ENCODE measurements at regions not wholly inside any gene's neighbourhood (a gene's known extent, or its start where the extent isn't known, plus 50 kb on each side); places are given as distances from the start of the nearest gene placed in this dataset.

DNA sequence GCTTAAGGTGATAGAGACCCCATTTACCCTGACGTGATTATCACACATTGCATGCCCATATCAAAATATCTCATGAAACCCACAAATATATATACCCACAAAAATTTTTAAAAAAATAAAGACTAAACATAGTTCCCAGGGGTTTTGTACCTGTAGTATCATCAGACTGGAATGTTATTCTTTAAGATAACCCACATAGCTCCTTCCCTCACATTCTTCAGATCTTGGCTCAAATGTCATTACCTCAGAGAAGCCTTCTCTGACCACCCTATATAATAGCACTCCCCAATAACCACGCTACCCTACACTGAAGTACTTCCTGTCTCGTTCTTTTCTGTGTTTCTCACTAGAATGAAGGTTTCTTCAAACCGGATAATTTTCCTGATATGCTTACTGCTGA, 138.3 kb upstream of the SNX7 start:
- TF ChIP-seq CTCF (IDR thresholded peaks at IDR 0.05) (no peak), POLR2A (IDR thresholded peaks at IDR 0.05) (no peak)

Measured in body of pancreas (tissue), 4 donors.